HG03571 (cell line): ENCODE measurements at regions not wholly inside any gene's neighbourhood (a gene's known extent, or its start where the extent isn't known, plus 50 kb on each side); places are given as distances from the start of the nearest gene placed in this dataset.

Experiments
- ATAC-seq: cut with Tn5 transposase; IDR thresholded peaks from one replicate; pipeline ENCODE4 v1.9.1; 2021; ENCODE audit not compliant: unreplicated experiment

GRCh38 chr13:55403887-55404487 lies 1736.7 kb upstream of the PRR20A start:
- ATAC-seq: no peak

DNA sequence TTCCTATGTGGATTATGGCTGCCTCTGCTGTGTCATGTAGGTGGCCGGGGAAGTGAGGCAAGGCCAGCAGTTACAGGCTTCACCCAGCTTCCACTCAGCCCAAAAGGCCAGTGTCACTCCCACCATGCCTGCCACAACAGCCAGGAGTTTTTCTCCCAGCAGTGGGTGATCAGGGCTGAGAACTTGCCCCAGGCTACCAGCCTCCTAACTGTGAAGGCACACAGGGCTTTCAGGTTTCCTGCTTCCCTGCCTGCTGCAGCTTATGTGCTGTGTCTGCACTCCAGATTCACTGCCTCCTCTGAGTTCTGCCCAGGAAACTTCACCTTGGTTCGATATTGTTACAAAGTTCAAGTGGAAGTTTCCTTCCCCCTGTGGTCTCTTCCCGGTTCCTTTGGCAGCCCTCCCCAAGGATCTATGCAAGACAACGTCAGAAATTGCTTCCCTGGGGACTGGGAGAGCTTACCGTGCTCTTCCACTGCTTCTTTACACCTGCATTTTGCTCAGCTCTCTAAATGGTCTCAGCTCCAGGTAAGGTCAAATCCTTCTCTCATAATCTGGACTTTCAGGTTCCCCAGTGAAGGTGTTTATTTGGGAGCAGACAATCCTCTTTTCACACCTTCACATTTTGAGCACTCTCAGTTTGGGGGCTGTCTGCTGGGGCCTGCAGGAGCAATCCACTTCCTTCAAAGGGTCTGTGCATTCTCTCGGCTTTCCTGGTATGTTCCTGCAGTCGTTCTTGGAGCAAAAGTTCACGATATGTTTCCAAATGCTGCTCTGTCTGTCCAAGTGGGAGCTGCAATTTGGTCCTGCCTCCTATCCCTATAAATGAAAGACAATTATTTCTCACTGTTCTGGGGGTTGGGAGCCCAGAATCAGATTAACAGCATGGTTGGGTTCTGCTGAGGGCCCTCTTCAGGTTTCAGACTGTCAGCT lies 1730.1 kb upstream of the PRR20A start:
- no peak for ATAC-seq

DNA sequence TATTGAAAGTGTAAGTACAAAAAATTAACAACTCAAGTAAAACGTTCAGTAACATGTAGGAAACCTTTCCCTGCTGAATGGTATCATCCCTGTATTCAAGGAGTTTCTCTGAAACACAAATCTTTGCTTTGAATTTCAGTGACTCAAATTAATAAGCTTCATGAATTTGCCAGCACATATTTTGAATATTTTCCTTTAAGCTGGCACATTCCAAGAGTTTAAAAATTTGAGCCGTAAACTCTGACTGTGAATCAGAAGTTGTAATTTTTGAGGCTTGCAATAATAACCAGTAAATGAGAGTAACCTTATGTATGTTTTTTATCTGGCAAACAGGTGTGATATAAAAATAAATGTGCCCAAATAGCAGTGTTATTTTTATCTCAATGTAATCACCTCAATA lies 1722.6 kb upstream of the PRR20A start:
- no peak for ATAC-seq

DNA sequence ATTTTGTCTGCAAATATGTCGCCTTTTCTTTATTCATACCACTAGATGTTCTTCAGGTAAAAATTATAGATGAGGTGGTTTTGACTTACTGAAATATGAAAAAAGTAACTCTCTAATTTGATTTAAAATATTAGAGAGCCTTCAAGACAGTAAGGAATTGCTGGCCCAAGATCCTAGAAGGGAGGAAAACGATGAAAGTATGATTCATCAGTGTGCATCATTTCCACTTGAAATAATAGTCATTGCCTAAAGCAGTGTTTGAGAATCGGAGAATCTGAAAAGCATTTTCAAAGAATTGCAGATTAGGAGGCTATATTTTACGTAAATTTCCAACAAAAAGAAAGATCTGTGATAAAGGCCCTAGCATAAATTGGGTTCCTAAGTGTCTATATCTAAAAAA lies 1707.9 kb upstream of the PRR20A start:
- ATAC-seq: no peak

DNA sequence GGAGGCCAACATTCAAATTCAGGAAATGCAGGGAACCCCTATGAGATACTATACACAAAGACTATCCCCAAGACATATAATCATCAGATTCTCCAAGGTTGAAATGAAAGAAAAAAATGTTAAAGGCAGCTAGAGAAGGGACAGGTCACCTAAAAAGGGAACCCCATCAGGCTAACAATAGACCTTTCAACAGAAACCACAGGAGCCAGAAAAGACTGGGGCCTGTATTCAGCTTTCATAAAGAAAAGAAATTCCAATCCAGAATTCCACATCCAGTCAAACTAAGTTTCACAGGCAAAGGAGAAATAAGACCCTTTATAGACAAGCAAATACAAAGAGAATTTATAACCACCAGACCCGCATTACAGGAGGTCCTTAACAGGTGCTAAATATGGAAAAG lies 1703.6 kb upstream of the PRR20A start:
- ATAC-seq: no peak

DNA sequence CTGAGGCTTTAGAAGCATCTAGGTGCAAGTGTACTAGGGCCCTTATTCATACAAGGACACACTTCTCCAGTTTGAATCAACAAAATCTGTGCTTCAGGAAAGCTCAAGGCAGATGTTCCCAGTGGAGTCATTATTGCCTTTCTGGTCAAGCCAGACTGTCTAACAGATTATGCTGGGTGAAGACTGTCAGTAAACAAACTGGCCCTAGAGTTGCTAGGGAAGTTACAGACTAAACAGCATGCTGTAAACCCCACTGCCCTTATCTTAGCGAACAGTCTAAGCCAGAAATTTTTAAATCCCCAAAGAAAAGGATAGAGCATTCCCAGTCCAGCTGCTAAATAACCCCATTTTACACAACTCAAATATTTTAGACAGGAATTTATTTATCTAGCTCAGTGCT lies 1701.3 kb upstream of the PRR20A start:
- ATAC-seq: no peak

DNA sequence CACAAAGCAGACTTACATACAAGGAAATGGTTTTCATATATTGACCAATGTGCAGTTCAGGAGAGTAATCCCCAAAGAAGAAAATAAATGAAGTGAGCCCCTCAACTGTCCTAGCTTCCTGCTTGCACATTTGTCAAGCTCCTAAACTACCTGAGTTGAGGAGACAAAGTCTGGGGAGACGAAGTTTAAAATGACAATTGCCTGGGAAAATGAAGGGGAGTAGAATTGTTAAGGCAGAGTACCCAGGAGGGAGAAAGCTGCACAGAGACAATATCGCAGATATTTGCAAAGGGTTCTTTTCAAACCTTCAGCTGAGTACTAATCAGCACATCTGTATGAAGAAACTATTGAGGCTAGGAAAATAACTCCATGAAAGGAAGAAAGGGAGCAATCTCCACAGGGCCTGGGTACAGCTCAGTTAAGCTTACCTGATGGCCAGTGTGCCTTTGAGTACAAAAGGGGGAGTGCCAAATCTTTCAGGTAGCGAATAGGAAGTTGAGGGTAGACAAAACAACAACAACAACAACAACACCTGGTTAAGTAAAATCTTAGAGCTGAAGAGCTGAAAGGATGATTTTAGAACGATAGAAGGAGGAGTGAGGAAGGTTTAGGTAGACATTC lies 1700.1 kb upstream of the PRR20A start:
- no peak for ATAC-seq

GRCh38 chr13:55464222-55464621 lies 1676.5 kb upstream of the PRR20A start:
- ATAC-seq: no peak

DNA sequence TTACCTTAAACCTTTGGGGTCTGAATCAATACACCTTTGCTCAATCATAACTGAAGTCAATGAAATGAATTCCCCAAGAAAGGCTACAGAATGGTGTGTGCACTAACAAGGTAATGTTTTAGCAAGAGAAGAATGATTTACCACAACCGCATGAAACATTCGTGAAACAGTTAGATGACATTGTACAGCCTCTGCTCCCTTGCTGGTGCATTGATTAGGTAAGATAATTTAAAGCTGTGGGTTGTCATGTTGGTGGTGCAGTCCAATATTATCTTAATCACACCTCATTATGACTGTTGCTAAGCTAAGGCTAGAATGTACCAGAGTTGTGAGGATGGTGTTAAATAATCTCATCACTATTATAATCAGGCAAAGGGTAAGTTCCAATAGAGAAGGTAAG lies 1673.2 kb upstream of the PRR20A start:
- no peak for ATAC-seq

DNA sequence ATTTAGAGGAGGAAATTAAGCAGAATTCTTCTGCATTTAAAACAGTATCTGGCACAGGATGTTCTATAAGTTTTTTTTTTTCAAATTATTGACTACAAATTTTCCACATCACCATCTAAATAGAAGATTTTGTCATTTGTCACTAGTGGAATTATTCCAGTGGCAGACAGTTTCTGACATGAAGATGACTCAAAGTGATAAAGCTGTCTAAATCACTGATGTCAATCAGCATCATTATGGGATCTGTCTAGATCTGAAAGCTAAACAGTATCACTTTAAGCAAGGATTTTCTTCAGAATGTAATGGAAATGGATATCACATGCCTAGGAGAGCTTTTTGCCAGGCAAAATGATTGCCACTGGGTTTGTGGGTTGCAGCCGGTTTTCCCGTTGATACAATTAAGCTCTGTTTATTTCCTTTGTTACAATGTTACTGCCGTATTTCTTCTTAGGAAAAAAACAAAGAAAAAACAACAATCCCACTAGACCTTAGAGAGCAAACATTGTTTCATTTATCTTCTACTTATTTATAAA lies 1657.0 kb upstream of the PRR20A start:
- no peak for ATAC-seq

DNA sequence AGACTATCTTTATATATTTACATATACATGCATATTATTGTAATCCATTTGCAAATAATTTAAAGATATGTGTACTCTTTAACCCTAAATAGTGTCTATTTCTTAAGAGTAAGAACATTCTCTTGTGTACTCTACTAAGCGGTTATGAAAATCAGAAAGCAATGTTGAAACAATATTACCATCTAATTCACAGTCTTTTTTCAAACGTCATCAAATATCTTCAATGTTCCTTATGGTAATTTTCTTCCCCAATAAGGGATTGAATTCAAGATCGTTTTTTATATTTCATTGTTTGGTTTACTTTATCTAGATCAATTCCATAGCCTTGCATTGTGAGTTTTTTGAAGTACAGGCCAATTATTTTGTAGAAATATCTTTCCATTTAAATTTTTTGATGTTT lies 1647.4 kb upstream of the PRR20A start:
- no peak for ATAC-seq

- ATAC-seq: no peak
Measured at GRCh38 chr13:55497486-55497885, 1643.2 kb upstream of the PRR20A start.

DNA sequence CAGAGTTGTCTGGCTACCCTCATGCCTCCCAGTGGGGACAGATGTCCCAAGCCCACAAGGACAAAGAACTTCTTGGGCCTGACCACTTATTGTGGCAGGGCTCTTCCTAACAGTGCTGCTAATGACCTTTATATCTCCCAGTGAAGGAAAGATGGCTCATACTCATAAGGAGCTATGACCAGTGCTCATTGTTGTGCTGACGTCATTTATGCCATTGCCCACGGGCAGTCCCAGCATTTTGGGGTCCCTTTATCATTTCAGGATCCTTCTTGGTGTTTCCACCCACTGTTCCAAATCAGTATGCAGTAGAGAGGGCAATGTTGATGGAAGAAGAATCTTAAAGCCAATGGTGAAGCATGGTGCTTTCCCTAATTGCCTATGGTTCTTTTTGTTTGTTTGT lies 1640.0 kb upstream of the PRR20A start:
- ATAC-seq: no peak

- ATAC-seq: no peak
Measured at GRCh38 chr13:55516610-55517009, 1624.1 kb upstream of the PRR20A start.

- ATAC-seq: no peak
Measured at GRCh38 chr13:55517312-55517711, 1623.4 kb upstream of the PRR20A start.

DNA sequence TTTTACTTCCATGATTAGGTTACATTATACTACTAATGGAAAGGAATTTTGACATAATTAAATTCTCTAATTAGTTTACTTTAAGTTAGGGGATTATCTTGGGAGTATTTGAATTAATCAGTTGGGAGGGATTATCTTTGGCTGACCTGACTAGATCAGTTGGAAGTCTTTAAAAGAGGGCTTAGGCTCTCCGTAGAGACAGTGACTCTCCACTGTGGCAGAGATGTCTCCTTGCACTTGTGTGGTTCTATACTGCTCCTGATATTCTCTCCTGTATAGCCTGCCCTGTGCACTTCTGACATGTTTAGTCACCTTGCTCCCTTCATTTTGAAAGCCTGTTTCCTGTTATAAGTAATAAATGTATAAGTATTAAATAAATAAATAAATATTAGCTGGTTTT lies 1612.3 kb upstream of the PRR20A start:
- no peak for ATAC-seq

DNA sequence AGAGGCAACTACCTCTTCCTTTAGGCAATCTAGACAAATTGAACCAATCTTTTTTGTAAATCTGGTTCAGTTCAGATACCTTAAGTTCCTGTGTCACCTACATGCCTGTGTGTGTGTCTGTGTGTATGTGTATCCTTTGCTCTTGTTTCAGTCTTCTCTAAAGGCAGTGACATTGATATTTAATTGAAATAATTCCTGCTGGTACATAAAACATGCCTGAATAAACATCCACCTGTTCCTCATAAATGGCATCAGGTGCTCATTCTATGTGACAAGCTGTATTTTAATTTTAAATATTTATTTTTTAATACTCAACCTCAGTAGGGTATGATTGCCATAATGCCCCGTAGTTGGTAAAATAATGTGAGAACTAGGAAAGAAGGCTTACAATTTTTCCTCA lies 1606.4 kb upstream of the PRR20A start:
- ATAC-seq: no peak

- no peak for ATAC-seq
Measured at GRCh38 chr13:55538424-55538823, 1602.3 kb upstream of the PRR20A start.

DNA sequence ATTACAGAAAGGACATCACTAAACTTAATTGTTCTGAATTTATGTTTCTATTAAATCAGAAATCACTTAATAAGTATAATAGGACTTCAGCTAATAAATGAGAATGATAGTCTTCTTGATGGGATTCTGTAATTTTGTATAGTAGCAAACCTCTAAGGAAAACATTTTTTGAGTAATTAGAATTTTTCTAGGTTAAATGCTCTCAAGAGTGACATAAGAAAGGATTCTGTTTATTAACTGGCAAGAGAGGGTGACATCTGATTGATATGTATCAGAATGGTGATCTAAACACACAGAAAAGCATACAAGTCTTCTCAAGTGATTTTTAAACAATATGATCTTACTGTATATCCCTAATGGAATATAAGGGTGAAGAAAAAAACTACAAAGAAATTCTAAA lies 1597.7 kb upstream of the PRR20A start:
- no peak for ATAC-seq

DNA sequence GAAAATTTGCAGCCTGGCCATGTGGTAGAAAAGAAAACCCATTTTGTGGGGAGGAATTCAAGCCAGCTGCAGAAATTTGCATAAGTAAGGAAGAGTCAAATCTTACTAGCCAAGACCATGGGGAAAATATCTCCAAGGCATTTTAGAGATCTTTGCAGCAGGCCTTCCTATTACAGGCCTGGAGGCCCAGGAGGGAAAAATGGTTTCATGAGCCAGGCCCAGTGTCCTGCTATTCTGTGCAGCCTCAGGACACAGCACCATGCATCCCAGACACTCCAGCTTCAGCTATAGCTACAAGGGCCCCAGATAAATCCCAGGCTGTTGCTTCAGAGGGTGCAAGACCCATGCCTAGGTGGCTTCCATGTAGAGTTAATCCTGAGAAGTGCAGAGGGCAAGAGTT lies 1590.1 kb upstream of the PRR20A start:
- ATAC-seq: no peak

DNA sequence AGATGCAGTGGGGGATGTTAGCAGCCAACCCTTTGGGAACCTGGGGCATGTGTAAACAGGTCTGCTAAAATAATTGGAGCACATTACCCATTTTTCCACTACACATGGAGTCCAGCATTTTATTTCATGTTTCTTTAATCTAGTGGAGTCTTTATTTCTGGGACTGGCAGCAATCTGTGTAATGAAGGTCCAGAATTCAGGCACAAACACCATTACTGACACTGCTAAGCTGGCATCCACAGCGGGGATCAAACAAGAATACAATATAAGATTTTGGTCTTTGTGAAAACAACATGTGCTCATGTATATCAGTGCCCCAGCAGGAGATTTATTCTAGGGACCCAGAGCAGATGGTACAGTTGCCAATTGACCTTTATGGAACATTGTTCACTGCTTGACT lies 1587.0 kb upstream of the PRR20A start:
- ATAC-seq: no peak

DNA sequence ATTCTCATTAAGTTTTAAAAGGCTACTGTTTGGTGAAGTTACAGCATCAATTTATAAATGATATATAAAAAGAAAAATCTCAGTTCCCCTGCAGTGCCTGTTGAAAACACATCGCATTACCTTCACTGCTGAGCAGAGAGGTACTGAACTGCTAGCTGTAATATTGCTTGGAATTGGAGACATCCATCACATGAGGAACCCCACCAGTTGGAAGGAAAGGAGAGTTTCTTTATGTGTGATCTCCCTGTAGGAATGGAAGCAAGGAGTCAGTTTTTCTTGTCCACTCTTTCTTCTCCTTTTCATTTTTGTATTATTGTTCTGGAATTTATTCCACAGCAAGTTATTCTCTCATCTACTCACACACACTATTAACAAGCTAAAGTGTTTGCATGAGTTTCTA lies 1586.0 kb upstream of the PRR20A start:
- no peak for ATAC-seq
